Neural cell (in vitro differentiated cells): ENCODE measurements at regions not wholly inside any gene's neighbourhood (a gene's known extent, or its start where the extent isn't known, plus 50 kb on each side); places are given as distances from the start of the nearest gene placed in this dataset.

Experiments
- H2AFZ ChIP-seq: fragments of 200-600, 300-800 bp; sonication (generic), shearing (Covaris generic); 2 replicates; pipeline ENCODE4 v1.6.0; 2014; ENCODE audit warnings: low read depth, mild to moderate bottlenecking, antibody characterized with exemption, low read length, moderate library complexity
- H3F3A ChIP-seq: fragments of 200-600 bp; shearing (Covaris generic); 2 replicates; pipeline ENCODE4 v1.6.1; 2016; ENCODE audit warnings: mild to moderate bottlenecking, moderate library complexity, mixed read lengths, antibody characterized with exemption, low read length; ENCODE audit not compliant: insufficient read depth, poor library complexity, severe bottlenecking
- H3K27ac ChIP-seq: fragments of 200-600, 300-800 bp; sonication (generic), shearing (Covaris generic); 2 replicates; pipeline ENCODE4 v1.5.1; 2014; ENCODE audit warnings: mild to moderate bottlenecking, low read length, moderate library complexity
- H3K27me3 ChIP-seq: fragments of 300-800, 200-600 bp; sonication (generic), shearing (Covaris generic); 2 replicates; pipeline ENCODE4 v1.6.0; 2014; ENCODE audit warnings: mild to moderate bottlenecking, low read depth, low read length, moderate library complexity; ENCODE audit not compliant: insufficient read depth
- H3K36me3 ChIP-seq: fragments of 300-800, 200-600 bp; sonication (generic), shearing (Covaris generic); 2 replicates; pipeline ENCODE4 v1.5.1; 2014; ENCODE audit warnings: mild to moderate bottlenecking, antibody characterized with exemption, low read length, moderate library complexity; ENCODE audit not compliant: insufficient read depth
- H3K4me2 ChIP-seq: fragments of 300-800, 200-600 bp; sonication (generic), shearing (Covaris generic); 2 replicates; pipeline ENCODE4 v1.6.0; 2014; ENCODE audit warnings: mild to moderate bottlenecking, low read length
- H3K4me3 ChIP-seq: fragments of 300-800, 200-600 bp; sonication (generic), shearing (Covaris generic); 2 replicates; pipeline ENCODE4 v1.5.1; 2014; ENCODE audit warnings: mild to moderate bottlenecking, low read length, moderate library complexity
- H3K79me2 ChIP-seq: fragments of 200-600 bp; shearing (Covaris generic); replicated peaks from 2 replicates; pipeline ENCODE4 v1.6.0; 2014; ENCODE audit warnings: mild to moderate bottlenecking, low read length, moderate library complexity; ENCODE audit not compliant: insufficient read depth
- H3K9ac ChIP-seq: fragments of 300-800, 200-600 bp; sonication (generic), shearing (Covaris generic); 2 replicates; pipeline ENCODE4 v1.6.1; 2016; ENCODE audit warnings: mild to moderate bottlenecking, low read length, mixed read lengths
- H3K9me2 ChIP-seq: fragments of 200-600 bp; shearing (Covaris generic); 2 replicates; pipeline ENCODE4 v1.6.1; 2016; ENCODE audit warnings: mild to moderate bottlenecking, low read length, mixed read lengths; ENCODE audit not compliant: insufficient read depth
- H3K9me3 ChIP-seq: fragments of 200-600, 300-800 bp; sonication (generic), shearing (Covaris generic); 2 replicates; pipeline ENCODE4 v1.6.1; 2016; ENCODE audit warnings: mild to moderate bottlenecking, mixed run types, low read length, moderate library complexity, mixed read lengths
- H4K20me1 ChIP-seq: fragments of 200-600 bp; shearing (Covaris generic); 2 replicates; pipeline ENCODE4 v1.6.1; 2016; ENCODE audit warnings: mild to moderate bottlenecking, mixed run types; ENCODE audit not compliant: insufficient read depth
- EP300 ChIP-seq: fragments of 450-650 bp; conservative IDR thresholded peaks from 2 replicates; pipeline ENCODE4 v1.6.1; 2014; ENCODE audit warnings: antibody characterized with exemption, mild to moderate bottlenecking, moderate library complexity; ENCODE audit not compliant: poor library complexity, severe bottlenecking
- EZH2 ChIP-seq: fragments of 200-600, 300-800 bp; shearing (Covaris generic), sonication (generic); IDR thresholded peaks from 2 replicates; pipeline ENCODE4 v1.6.1; 2014; ENCODE audit warnings: antibody characterized with exemption, low read length, borderline replicate concordance, mild to moderate bottlenecking; ENCODE audit not compliant: insufficient read depth, poor library complexity, severe bottlenecking
- MXI1 ChIP-seq: fragments of 450-650 bp; conservative IDR thresholded peaks from 2 replicates; pipeline ENCODE4 v1.6.1; 2014; ENCODE audit warnings: antibody characterized with exemption, mild to moderate bottlenecking; ENCODE audit not compliant: poor library complexity, severe bottlenecking
- POLR2AphosphoS5 ChIP-seq: IDR thresholded peaks from 2 replicates; pipeline ENCODE4 v1.6.1; 2012
- RAD21 ChIP-seq: fragments of 450-650 bp; conservative IDR thresholded peaks from 2 replicates; pipeline ENCODE4 v1.6.1; 2014; ENCODE audit warnings: antibody characterized with exemption, mild to moderate bottlenecking, moderate library complexity
- SMC3 ChIP-seq: fragments of 450-650 bp; conservative IDR thresholded peaks from 2 replicates; pipeline ENCODE4 v1.6.1; 2014; ENCODE audit warnings: antibody characterized with exemption, mild to moderate bottlenecking, moderate library complexity; ENCODE audit not compliant: poor library complexity
- TAF1 ChIP-seq: IDR thresholded peaks from 2 replicates; pipeline ENCODE4 v1.6.1; 2012; ENCODE audit warnings: low read depth
- TF ChIP-seq, protein P1 (sequence below): fragments of 450-650 bp; IDR thresholded peaks from 2 replicates; pipeline ENCODE4 v1.5.1; 2014; ENCODE audit warnings: antibody characterized with exemption, mild to moderate bottlenecking, moderate library complexity; ENCODE audit not compliant: poor library complexity, severe bottlenecking
- TF ChIP-seq, protein P2 (sequence below): IDR thresholded peaks from 2 replicates; pipeline ENCODE4 v1.6.1; 2012; ENCODE audit warnings: borderline replicate concordance

DNA sequence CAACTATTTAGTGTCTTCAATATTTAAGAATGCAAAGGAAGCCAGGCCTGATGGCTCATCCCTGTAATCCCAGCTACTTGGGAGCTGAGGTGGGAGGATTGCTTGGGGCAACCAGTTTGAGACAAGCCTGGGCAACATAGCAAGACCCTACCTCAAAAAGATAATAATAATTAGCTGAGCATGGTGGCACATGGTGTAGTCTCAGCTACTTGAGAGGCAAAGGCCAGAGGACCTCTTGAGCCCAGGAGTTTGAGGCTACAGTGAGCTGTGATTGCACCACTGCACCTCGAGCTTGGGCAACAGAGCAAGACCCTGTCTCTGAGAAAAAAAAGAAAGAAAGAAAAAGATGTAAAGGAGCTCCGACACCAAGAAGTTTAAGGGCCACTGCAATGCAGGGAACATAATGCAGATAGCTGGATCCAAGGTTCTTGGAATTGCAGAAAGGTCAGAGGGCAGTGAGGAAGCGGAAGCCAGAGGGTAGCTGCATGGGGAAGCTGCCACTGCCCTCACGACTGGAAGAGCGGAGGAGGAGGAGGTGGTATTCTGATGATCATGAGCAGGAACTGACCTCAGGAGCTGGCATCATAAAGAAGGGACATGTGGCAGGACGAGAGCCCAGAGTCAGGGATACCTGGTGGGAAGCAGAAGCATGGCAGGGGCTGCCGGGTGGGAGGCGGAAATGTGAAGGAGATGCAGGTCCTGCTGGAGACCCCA lies 60.2 kb upstream of the PODXL start:
- Histone ChIP-seq H3K27me3 (no peaks in the 10 kb centered on the region), H3K36me3 (no peaks in the 10 kb centered on the region), H2AFZ (no peak overlapping the region), H3F3A (no peaks in the 10 kb centered on the region), H3K9me2 (no peaks in the 10 kb centered on the region), H3K4me3 (no peak overlapping the region), H3K9me3 (no peaks in the 10 kb centered on the region), H3K9ac (no peak overlapping the region), H3K79me2 (no peaks in the 10 kb centered on the region), H3K4me2 (no peak overlapping the region), H4K20me1 (no peaks in the 10 kb centered on the region), H3K27ac (no peak overlapping the region)
- no peak for TF ChIP-seq TAF1
- no peak for TF ChIP-seq EP300
- no peak for TF ChIP-seq SMC3
- no peak for TF ChIP-seq MXI1
- TF ChIP-seq, protein P1, sequence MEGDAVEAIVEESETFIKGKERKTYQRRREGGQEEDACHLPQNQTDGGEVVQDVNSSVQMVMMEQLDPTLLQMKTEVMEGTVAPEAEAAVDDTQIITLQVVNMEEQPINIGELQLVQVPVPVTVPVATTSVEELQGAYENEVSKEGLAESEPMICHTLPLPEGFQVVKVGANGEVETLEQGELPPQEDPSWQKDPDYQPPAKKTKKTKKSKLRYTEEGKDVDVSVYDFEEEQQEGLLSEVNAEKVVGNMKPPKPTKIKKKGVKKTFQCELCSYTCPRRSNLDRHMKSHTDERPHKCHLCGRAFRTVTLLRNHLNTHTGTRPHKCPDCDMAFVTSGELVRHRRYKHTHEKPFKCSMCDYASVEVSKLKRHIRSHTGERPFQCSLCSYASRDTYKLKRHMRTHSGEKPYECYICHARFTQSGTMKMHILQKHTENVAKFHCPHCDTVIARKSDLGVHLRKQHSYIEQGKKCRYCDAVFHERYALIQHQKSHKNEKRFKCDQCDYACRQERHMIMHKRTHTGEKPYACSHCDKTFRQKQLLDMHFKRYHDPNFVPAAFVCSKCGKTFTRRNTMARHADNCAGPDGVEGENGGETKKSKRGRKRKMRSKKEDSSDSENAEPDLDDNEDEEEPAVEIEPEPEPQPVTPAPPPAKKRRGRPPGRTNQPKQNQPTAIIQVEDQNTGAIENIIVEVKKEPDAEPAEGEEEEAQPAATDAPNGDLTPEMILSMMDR, result no peak
- TF ChIP-seq, protein P2, sequence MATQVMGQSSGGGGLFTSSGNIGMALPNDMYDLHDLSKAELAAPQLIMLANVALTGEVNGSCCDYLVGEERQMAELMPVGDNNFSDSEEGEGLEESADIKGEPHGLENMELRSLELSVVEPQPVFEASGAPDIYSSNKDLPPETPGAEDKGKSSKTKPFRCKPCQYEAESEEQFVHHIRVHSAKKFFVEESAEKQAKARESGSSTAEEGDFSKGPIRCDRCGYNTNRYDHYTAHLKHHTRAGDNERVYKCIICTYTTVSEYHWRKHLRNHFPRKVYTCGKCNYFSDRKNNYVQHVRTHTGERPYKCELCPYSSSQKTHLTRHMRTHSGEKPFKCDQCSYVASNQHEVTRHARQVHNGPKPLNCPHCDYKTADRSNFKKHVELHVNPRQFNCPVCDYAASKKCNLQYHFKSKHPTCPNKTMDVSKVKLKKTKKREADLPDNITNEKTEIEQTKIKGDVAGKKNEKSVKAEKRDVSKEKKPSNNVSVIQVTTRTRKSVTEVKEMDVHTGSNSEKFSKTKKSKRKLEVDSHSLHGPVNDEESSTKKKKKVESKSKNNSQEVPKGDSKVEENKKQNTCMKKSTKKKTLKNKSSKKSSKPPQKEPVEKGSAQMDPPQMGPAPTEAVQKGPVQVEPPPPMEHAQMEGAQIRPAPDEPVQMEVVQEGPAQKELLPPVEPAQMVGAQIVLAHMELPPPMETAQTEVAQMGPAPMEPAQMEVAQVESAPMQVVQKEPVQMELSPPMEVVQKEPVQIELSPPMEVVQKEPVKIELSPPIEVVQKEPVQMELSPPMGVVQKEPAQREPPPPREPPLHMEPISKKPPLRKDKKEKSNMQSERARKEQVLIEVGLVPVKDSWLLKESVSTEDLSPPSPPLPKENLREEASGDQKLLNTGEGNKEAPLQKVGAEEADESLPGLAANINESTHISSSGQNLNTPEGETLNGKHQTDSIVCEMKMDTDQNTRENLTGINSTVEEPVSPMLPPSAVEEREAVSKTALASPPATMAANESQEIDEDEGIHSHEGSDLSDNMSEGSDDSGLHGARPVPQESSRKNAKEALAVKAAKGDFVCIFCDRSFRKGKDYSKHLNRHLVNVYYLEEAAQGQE, result no peak
- no peak for TF ChIP-seq POLR2AphosphoS5

DNA sequence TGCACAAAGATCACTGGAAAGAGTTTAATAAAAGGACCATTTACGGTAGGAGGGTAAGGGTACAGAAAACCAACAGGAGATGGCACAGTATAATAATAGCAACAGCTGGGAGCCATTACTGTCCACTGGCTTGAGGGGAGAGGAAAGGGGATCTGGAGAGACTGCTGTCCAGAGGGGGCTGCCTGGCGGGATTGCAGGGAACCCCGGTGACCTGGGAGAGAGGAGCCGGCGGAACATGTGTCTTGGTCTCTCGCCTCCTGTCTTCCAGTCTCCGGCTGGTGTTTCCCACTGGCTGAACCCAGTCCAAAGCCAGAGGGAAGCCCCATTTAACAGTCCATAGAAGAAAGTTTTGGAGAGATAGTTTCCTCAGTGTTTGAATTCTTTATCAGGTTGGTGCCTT lies 57.5 kb upstream of the PODXL start:
- H3F3A ChIP-seq, result no peaks in the 10 kb centered on the region
- H3K27me3 ChIP-seq, result no peaks in the 10 kb centered on the region
- no peaks in the 10 kb centered on the region for H3K79me2 ChIP-seq
- H3K27ac ChIP-seq, result no peak overlapping the region
- no peak overlapping the region for H3K9ac ChIP-seq
- H3K4me2 ChIP-seq, result no peak overlapping the region
- no peak for TF ChIP-seq SMC3
- no peak for TF ChIP-seq EP300
- TF ChIP-seq, protein P1, result no peak
- TF ChIP-seq, protein P2, result no peak
- TF ChIP-seq MXI1, result no peak
- TF ChIP-seq TAF1, result no peak
- TF ChIP-seq RAD21, result no peak
- TF ChIP-seq POLR2AphosphoS5, result no peak
- TF ChIP-seq EZH2, result no peak
- H3K4me3 ChIP-seq, result no peak overlapping the region
- no peaks in the 10 kb centered on the region for H4K20me1 ChIP-seq
- H3K9me3 ChIP-seq, result no peaks in the 10 kb centered on the region
- H3K36me3 ChIP-seq, result no peaks in the 10 kb centered on the region
- H3K9me2 ChIP-seq, result no peaks in the 10 kb centered on the region
- no peak overlapping the region for H2AFZ ChIP-seq
